ENCODE measurements at regions not wholly inside any gene's neighbourhood (a gene's known extent, or its start where the extent isn't known, plus 50 kb on each side); places are given as distances from the start of the nearest gene placed in this dataset.

DNA sequence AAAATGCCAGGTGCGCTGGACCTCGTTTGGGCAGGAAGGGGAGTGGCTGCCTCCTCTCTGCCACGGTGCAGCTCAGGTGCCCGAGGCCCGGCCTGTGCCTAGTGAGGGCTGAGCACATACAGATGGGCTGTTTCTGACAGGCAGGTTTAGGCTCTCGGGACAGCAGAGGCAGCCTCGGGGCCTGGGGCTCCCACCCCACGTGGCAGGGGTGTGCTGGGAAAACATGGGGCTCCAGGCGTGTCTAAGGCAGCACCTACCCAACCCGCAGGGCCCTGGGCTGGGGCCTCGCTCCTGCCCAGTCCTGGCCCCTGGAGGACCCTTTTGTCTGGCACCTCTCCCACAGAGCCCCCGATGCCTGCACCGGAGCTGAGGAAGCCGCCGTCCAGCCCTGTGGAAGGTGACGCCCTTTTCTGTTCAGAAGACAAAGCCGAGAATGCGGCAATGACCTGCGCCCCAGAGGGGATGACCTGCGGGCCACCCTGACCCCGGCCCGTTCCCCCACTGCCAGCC lies 76.4 kb upstream of the GALNT9 start:
- TF ChIP-seq, protein P1, sequence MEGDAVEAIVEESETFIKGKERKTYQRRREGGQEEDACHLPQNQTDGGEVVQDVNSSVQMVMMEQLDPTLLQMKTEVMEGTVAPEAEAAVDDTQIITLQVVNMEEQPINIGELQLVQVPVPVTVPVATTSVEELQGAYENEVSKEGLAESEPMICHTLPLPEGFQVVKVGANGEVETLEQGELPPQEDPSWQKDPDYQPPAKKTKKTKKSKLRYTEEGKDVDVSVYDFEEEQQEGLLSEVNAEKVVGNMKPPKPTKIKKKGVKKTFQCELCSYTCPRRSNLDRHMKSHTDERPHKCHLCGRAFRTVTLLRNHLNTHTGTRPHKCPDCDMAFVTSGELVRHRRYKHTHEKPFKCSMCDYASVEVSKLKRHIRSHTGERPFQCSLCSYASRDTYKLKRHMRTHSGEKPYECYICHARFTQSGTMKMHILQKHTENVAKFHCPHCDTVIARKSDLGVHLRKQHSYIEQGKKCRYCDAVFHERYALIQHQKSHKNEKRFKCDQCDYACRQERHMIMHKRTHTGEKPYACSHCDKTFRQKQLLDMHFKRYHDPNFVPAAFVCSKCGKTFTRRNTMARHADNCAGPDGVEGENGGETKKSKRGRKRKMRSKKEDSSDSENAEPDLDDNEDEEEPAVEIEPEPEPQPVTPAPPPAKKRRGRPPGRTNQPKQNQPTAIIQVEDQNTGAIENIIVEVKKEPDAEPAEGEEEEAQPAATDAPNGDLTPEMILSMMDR (IDR thresholded peaks at IDR 0.05) = no peak
- no peak for TF ChIP-seq POLR2A (IDR thresholded peaks at IDR 0.05)
